HEK293 (cell line): ENCODE measurements at regions not wholly inside any gene's neighbourhood (a gene's known extent, or its start where the extent isn't known, plus 50 kb on each side); places are given as distances from the start of the nearest gene placed in this dataset.

Source experiments
- CTCF ChIA-PET: fragments of 350-600 bp; formaldehyde crosslinking; extraction: SDS; loops from one replicate; lab custom pipeline; 2021; ENCODE audit warnings: antibody characterized with exemption; lab: Yijun Ruan, JAX
- POLR2A ChIA-PET: fragments of 300-600 bp; formaldehyde crosslinking; extraction: SDS; loops from one replicate; lab custom pipeline; 2020; ENCODE audit warnings: antibody characterized with exemption, inconsistent platforms; lab: Yijun Ruan, JAX
- H3K27ac ChIP-seq: fragments of 200-500 bp; sonication (Bioruptor generic); 2 replicates; pipeline ENCODE4 v1.5.1; 2014; ENCODE audit warnings: low read depth, low read length, control low read depth, inconsistent platforms; ENCODE audit errors: extremely low read depth
- H3K36me3 ChIP-seq, 2 experiments: fragments of 200-500 bp in 1 of 2; sonication (Bioruptor generic) in 1 of 2; 1 replicate in 1 of 2; 2 replicates in 1 of 2; pipeline ENCODE4 v1.5.1; 2014 to 2017; ENCODE audit warnings: inconsistent platforms in 2 of 2, low read length in 2 of 2; ENCODE audit not compliant: control insufficient read depth in 2 of 2, insufficient read depth in 1 of 2
- H3K4me1 ChIP-seq: fragments of 200-500 bp; sonication (Bioruptor generic); 2 replicates; pipeline ENCODE4 v1.5.1; 2014; ENCODE audit warnings: mild to moderate bottlenecking, low read length, inconsistent platforms; ENCODE audit not compliant: control insufficient read depth, insufficient read depth
- H3K4me3 ChIP-seq: 2 replicates; pipeline ENCODE4 v1.5.1; 2011; ENCODE audit warnings: low read depth, mild to moderate bottlenecking, control low read depth, low read length, moderate library complexity
- H3K9me3 ChIP-seq: fragments of 200-500 bp; sonication (Bioruptor generic); 2 replicates; pipeline ENCODE4 v1.5.1; 2014; ENCODE audit warnings: low read depth, low read length, inconsistent platforms; ENCODE audit not compliant: control insufficient read depth, insufficient read depth
- BCL11B ChIP-seq: fragments of 450-650 bp; formaldehyde crosslinking; IDR thresholded peaks from 2 replicates; pipeline ENCODE4 v1.5.1; 2016; ENCODE audit warnings: low read depth, missing biosample characterization, missing genetic modification characterization
- GFI1B ChIP-seq: fragments of 450-650 bp; formaldehyde crosslinking; IDR thresholded peaks from 2 replicates; pipeline ENCODE4 v1.5.1; 2016; ENCODE audit warnings: missing biosample characterization, missing genetic modification characterization
- IKZF3 ChIP-seq: fragments of 450-650 bp; IDR thresholded peaks from 2 replicates; pipeline ENCODE4 v1.5.0; 2018; ENCODE audit warnings: missing biosample characterization, mild to moderate bottlenecking, missing genetic modification characterization, moderate library complexity
- SCRT1 ChIP-seq: fragments of 450-650 bp; formaldehyde crosslinking; IDR thresholded peaks from 2 replicates; pipeline ENCODE4 v1.5.1; 2016; ENCODE audit warnings: missing biosample characterization, missing genetic modification characterization, borderline replicate concordance
- YY2 ChIP-seq: fragments of 450-650 bp; formaldehyde crosslinking; IDR thresholded peaks from 2 replicates; pipeline ENCODE4 v1.5.1; 2016; ENCODE audit warnings: missing biosample characterization, missing genetic modification characterization
- ZBTB26 ChIP-seq: fragments of 450-650 bp; formaldehyde crosslinking; optimal IDR thresholded peaks from 2 replicates; pipeline ENCODE3; 2016; ENCODE audit warnings: missing biosample characterization, mild to moderate bottlenecking, missing genetic modification characterization
- ZNF146 ChIP-seq: fragments of 450-650 bp; formaldehyde crosslinking; IDR thresholded peaks from 2 replicates; pipeline ENCODE4 v1.5.1; 2016; ENCODE audit warnings: missing biosample characterization, missing genetic modification characterization
- ZNF16 ChIP-seq: fragments of 450-650 bp; formaldehyde crosslinking; IDR thresholded peaks from 2 replicates; pipeline ENCODE4 v1.5.1; 2016; ENCODE audit warnings: low read depth, missing biosample characterization, missing genetic modification characterization
- ZNF239 ChIP-seq: fragments of 450-650 bp; formaldehyde crosslinking; IDR thresholded peaks from 2 replicates; pipeline ENCODE4 v1.5.1; 2016; ENCODE audit warnings: missing biosample characterization, missing genetic modification characterization
- ZNF248 ChIP-seq: fragments of 450-650 bp; formaldehyde crosslinking; IDR thresholded peaks from 2 replicates; pipeline ENCODE4 v1.5.1; 2017; ENCODE audit warnings: missing biosample characterization, missing genetic modification characterization
- ZNF354C ChIP-seq: fragments of 450-650 bp; formaldehyde crosslinking; IDR thresholded peaks from 2 replicates; pipeline ENCODE4 v1.5.1; 2016; ENCODE audit warnings: missing biosample characterization, missing genetic modification characterization, low read depth, borderline replicate concordance
- ZNF362 ChIP-seq: fragments of 450-650 bp; formaldehyde crosslinking; IDR thresholded peaks from 2 replicates; pipeline ENCODE4 v1.5.1; 2016; ENCODE audit warnings: missing biosample characterization, missing genetic modification characterization
- ZNF449 ChIP-seq: fragments of 450-650 bp; formaldehyde crosslinking; IDR thresholded peaks from 2 replicates; pipeline ENCODE4 v1.5.1; 2017; ENCODE audit warnings: missing biosample characterization, mild to moderate bottlenecking, missing genetic modification characterization, moderate library complexity
- ZNF600 ChIP-seq: fragments of 450-650 bp; formaldehyde crosslinking; IDR thresholded peaks from 2 replicates; pipeline ENCODE4 v1.5.1; 2016; ENCODE audit warnings: missing biosample characterization, missing genetic modification characterization
- ZNF777 ChIP-seq: fragments of 450-650 bp; formaldehyde crosslinking; IDR thresholded peaks from 2 replicates; pipeline ENCODE4 v1.5.1; 2017; ENCODE audit warnings: missing biosample characterization, missing genetic modification characterization, borderline replicate concordance
- TF ChIP-seq, protein P1 (sequence below): fragments of 450-650 bp; formaldehyde crosslinking; IDR thresholded peaks from 2 replicates; pipeline ENCODE4 v1.5.1; 2016; ENCODE audit warnings: missing biosample characterization, missing genetic modification characterization

- TF ChIP-seq ZNF354C (tag by site-specific recombination) (no peak), SCRT1 (tag by site-specific recombination) (no peak)
Measured at GRCh38 chr3:73883497-73883896, 258.8 kb upstream of the PDZRN3 start (continued).

DNA sequence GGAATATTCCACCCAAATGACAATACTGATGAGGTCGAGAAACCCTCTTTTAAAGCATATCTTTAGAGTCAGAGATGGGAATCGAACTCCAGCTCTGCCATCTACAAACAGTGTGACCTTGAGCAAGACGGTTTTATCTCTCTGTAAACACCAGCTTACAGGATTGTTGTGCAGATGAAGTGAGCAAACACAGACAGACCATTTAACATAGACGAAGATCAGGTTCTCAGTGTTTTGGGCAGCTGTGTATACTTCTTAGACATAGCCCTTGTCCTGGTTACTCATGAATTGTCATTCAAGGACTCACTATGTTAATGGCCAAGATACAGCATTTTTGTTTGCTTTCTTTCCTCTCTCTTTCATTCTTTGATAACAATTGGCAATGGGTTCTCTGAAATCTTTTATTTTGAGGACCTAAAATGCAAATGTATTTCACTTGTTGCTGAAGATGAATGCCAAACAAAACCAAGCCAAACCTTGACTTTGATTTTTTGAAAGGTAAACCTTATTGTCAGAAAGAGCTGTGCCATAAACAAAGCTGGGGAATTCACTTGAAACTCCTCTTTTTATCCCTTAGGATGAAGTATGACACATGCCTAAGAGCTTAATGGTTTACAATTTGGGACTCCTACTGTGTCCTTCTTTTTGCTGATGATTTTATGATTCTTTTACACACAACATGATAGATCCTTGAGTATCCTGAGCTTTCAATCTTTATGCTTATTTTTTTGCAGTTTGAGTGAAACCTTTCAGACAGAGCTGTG lies 250.0 kb upstream of the PDZRN3 start:
- H3K9me3 ChIP-seq, result no peaks in the 10 kb centered on the region
- TF ChIP-seq ZNF16 (tag by site-specific recombination) (no peak), ZNF600 (tag by site-specific recombination) (no peak), ZNF248 (tag by site-specific recombination) (no peak)
- H3K4me3 ChIP-seq, result no peak overlapping the region
- H3K4me1 ChIP-seq, result no peaks in the 10 kb centered on the region
- H3K27ac ChIP-seq, result no peak overlapping the region
- no peaks in the 10 kb centered on the region for H3K36me3 ChIP-seq
- ChIA-PET POLR2A (no interaction called here), CTCF (interaction anchor here (0.7 kb wide), 1 partner anchor 877 kb away, joined by 3 read pairs; no protein-coding TSS in a partner anchor)

DNA sequence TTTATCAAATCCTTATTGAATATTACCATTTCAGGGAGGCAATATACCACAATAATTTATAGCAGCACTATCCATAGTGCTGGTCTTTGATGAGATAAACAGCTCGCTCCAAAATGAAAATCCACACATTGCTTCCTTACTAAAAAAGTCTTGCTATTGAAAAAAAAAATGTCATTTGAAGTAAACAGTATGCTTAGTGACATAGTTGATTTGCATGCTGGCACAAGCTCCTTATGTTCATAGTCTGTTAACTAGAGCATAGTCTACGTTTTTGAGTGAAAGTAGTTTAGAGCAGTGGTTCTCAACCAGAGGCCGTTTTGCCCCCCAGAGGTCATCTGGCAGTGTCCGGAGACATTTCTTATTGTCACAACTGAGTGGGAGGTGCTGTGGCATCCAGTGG lies 249.4 kb upstream of the PDZRN3 start:
- Histone ChIP-seq H3K4me1 (no peaks in the 10 kb centered on the region), H3K9me3 (no peaks in the 10 kb centered on the region), H3K36me3 (no peaks in the 10 kb centered on the region), H3K27ac (no peak overlapping the region), H3K4me3 (no peak overlapping the region)
- CTCF ChIA-PET, result no interaction called here
- POLR2A ChIA-PET, result no interaction called here
- TF ChIP-seq ZNF449 (tag by site-specific recombination) (no peak), GFI1B (tag by site-specific recombination) (no peak), ZNF362 (tag by site-specific recombination) (no peak), ZBTB26 (tag by site-specific recombination) (no peak), YY2 (tag by site-specific recombination) (no peak), IKZF3 (tag by site-specific recombination) (no peak), ZNF146 (tag by site-specific recombination) (no peak), BCL11B (tag by site-specific recombination) (no peak), ZNF239 (no peak), ZNF777 (tag by site-specific recombination) (no peak)
- TF ChIP-seq, protein P1, sequence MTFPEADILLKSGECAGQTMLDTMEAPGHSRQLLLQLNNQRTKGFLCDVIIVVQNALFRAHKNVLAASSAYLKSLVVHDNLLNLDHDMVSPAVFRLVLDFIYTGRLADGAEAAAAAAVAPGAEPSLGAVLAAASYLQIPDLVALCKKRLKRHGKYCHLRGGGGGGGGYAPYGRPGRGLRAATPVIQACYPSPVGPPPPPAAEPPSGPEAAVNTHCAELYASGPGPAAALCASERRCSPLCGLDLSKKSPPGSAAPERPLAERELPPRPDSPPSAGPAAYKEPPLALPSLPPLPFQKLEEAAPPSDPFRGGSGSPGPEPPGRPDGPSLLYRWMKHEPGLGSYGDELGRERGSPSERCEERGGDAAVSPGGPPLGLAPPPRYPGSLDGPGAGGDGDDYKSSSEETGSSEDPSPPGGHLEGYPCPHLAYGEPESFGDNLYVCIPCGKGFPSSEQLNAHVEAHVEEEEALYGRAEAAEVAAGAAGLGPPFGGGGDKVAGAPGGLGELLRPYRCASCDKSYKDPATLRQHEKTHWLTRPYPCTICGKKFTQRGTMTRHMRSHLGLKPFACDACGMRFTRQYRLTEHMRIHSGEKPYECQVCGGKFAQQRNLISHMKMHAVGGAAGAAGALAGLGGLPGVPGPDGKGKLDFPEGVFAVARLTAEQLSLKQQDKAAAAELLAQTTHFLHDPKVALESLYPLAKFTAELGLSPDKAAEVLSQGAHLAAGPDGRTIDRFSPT (tag by site-specific recombination), result no peak
